ENCODE measurements at regions not wholly inside any gene's neighbourhood (a gene's known extent, or its start where the extent isn't known, plus 50 kb on each side); places are given as distances from the start of the nearest gene placed in this dataset.

- TF ChIP-seq CTCF (IDR thresholded peaks at IDR 0.05; ENCODE audit: poor library complexity) (no peak), EZH2 (IDR thresholded peaks at IDR 0.05; ENCODE audit: borderline replicate concordance) (no peak), EZH2phosphoT487 (IDR thresholded peaks at IDR 0.05; ENCODE audit: low read depth, severe bottlenecking, unreplicated experiment) (no peak)
Observed at GRCh38 chr2:219851801-219852481, 224.5 kb downstream of the SLC4A3 start.

All from hepatocyte (in vitro differentiated cells).